ENCODE measurements at regions not wholly inside any gene's neighbourhood (a gene's known extent, or its start where the extent isn't known, plus 50 kb on each side); places are given as distances from the start of the nearest gene placed in this dataset.

DNA sequence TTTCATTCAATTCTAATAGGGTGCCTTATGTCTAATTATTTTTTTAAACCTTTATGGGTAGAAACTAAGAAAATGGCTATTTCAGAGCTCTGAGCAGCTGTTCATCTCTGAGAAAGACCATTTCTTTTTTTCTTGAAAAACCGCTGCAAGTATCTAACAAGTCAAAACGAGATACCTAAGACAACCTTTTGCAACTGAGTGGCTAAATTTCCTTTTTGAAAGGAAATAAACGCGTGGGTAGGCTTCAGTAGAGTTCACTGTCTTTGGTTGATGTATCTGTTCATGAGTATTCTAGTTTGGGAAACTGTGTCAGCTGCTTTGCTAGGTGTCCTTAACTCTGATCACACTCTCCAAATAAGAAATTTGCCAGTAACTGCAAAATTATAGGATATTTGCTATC, 104.3 kb upstream of the LINC00305 start:
- H3K9me3 ChIP-seq (ENCODE audit: control insufficient read depth, insufficient read depth, low read length), result no peaks in the 10 kb centered on the region
- no peaks in the 10 kb centered on the region for H3K36me3 ChIP-seq (ENCODE audit: insufficient read depth, low read length)
- H3K4me1 ChIP-seq (ENCODE audit: insufficient read depth, low read length), result no peaks in the 10 kb centered on the region
- H3K9ac ChIP-seq (ENCODE audit: low read depth, low read length), result no peak overlapping the region

- H3K9me3 ChIP-seq (ENCODE audit: control insufficient read depth, insufficient read depth, low read length), result no peaks in the 10 kb centered on the region
- H3K36me3 ChIP-seq (ENCODE audit: insufficient read depth, low read length), result no peaks in the 10 kb centered on the region
- no peak overlapping the region for H3K9ac ChIP-seq (ENCODE audit: low read depth, low read length)
- H3K4me1 ChIP-seq (ENCODE audit: insufficient read depth, low read length), result no peaks in the 10 kb centered on the region
These were observed 99.9 kb upstream of the LINC00305 start for GRCh38 chr18:64248836-64249235.

- Histone ChIP-seq H3K9me3 (ENCODE audit: control insufficient read depth, insufficient read depth, low read length) (no peaks in the 10 kb centered on the region), H3K9ac (ENCODE audit: low read depth, low read length) (no peak overlapping the region), H3K36me3 (ENCODE audit: insufficient read depth, low read length) (no peaks in the 10 kb centered on the region), H3K4me1 (ENCODE audit: insufficient read depth, low read length) (no peaks in the 10 kb centered on the region)
These were observed 96.4 kb upstream of the LINC00305 start for GRCh38 chr18:64245126-64245861.

DNA sequence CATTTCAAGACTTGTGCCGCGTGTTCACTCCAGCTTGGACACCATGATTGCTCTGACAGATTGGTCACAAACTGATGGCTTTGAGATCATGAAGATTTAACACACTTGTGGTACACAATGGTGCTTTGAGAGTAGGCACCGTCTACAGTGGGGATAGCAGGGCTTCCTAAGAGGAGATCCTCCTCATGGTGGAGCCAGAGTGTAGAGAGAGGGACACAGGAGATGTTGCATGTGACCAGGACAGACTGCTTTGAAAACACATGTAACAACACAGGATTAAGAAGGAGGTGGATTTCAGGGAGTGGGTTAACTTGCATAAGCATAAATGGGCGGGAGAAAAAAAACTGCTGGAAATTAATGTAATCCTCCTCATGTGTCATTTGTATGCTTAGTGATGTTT, 95.7 kb upstream of the LINC00305 start:
- H3K9me3 ChIP-seq (ENCODE audit: control insufficient read depth, insufficient read depth, low read length), result no peaks in the 10 kb centered on the region
- no peaks in the 10 kb centered on the region for H3K36me3 ChIP-seq (ENCODE audit: insufficient read depth, low read length)
- no peak overlapping the region for H3K9ac ChIP-seq (ENCODE audit: low read depth, low read length)
- H3K4me1 ChIP-seq (ENCODE audit: insufficient read depth, low read length), result no peaks in the 10 kb centered on the region

GRCh38 chr18:64240316-64240715, 91.4 kb upstream of the LINC00305 start:
- Histone ChIP-seq H3K9ac (ENCODE audit: low read depth, low read length) (no peak overlapping the region), H3K4me1 (ENCODE audit: insufficient read depth, low read length) (no peaks in the 10 kb centered on the region), H3K9me3 (ENCODE audit: control insufficient read depth, insufficient read depth, low read length) (no peaks in the 10 kb centered on the region), H3K36me3 (ENCODE audit: insufficient read depth, low read length) (no peaks in the 10 kb centered on the region)

DNA sequence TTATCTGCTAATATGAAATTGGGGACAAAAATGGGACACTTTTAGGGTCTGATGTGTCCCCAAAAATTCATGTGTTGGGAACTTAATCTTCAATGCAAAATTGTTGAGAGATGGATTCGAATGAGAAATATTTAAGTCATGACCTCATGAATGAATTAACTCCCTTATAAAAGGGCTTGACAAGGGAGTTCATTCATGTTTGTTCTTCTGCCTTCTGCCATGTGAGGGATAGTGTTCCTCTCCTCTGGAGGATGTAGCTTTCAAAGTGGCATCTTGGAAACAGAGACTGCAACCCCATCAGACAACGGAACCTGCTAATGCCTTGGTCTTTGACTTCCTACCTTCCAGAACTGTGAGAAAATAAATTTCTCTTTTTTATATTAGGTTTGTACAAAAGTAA, 89.2 kb upstream of the LINC00305 start:
- H3K9me3 ChIP-seq (ENCODE audit: control insufficient read depth, insufficient read depth, low read length), result no peaks in the 10 kb centered on the region
- no peaks in the 10 kb centered on the region for H3K36me3 ChIP-seq (ENCODE audit: insufficient read depth, low read length)
- no peaks in the 10 kb centered on the region for H3K4me1 ChIP-seq (ENCODE audit: insufficient read depth, low read length)
- H3K9ac ChIP-seq (ENCODE audit: low read depth, low read length), result no peak overlapping the region

DNA sequence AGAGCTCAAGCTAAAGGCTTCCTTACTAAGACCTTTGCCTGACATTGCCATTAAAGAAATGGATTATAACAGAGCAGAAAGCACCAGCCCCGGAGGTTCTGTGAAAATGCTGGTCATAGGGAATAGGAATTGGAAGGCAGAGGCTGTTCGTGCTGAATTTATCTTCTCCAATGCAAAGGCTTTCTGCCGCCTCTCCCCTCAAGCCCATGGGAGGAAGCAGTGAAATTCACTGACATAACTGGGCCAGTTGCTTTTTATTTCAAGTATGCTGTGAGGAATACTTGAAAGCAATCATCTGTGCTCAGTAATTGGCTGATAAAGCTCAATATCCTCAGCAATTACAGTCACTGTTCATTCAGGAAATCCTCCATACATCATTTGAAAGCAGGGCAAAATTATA, 85.4 kb upstream of the LINC00305 start:
- H3K9ac ChIP-seq (ENCODE audit: low read depth, low read length), result no peak overlapping the region
- no peaks in the 10 kb centered on the region for H3K36me3 ChIP-seq (ENCODE audit: insufficient read depth, low read length)
- no peaks in the 10 kb centered on the region for H3K4me1 ChIP-seq (ENCODE audit: insufficient read depth, low read length)
- H3K9me3 ChIP-seq (ENCODE audit: control insufficient read depth, insufficient read depth, low read length), result peaks cover 3% of the 10 kb centered on the region; the same call in 1 of the 2 replicates

DNA sequence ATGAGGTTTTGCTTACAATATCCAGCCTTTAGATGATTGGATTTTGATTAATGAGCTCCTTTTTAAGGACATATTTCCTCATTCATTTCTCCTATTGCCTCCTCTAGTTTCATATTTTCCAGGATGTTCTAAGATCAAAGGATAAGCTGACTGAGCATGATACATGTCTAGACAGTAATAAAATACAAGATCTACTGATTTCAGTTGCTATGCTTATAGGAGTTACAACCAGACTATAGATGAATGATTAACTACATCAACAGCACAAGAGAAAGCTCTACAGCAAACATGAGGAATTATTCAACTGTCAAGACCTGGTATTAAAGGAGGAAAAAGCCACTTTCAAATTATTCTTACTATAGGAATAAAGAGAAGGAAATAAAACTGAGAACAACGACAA, 85.0 kb upstream of the LINC00305 start:
- Histone ChIP-seq H3K36me3 (ENCODE audit: insufficient read depth, low read length) (no peaks in the 10 kb centered on the region), H3K9me3 (ENCODE audit: control insufficient read depth, insufficient read depth, low read length) (peaks cover 3% of the 10 kb centered on the region; the same call in 1 of the 2 replicates), H3K9ac (ENCODE audit: low read depth, low read length) (no peak overlapping the region), H3K4me1 (ENCODE audit: insufficient read depth, low read length) (no peaks in the 10 kb centered on the region)

DNA sequence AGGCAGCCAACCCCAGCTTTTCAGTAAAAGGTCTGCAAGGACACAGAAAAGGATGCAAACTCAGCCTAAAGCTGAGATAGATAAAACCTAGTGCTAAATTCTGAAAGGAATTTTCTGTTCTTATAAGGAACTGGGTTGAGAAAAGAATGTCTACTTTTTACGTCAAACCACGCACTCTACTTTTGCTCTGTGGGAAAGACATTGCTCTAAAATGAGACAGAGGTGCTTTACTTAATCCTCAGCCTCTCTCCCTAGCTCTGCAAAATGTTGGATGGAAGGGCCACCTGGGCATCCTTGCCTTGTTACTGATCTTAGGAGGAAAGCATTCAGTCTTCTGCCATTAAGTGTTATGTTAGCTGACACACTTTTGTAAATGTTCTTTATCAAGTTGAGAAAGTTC, 72.1 kb upstream of the LINC00305 start:
- Histone ChIP-seq H3K9me3 (ENCODE audit: control insufficient read depth, insufficient read depth, low read length) (no peaks in the 10 kb centered on the region), H3K9ac (ENCODE audit: low read depth, low read length) (no peak overlapping the region), H3K4me1 (ENCODE audit: insufficient read depth, low read length) (no peaks in the 10 kb centered on the region), H3K36me3 (ENCODE audit: insufficient read depth, low read length) (no peaks in the 10 kb centered on the region)

- no peaks in the 10 kb centered on the region for H3K9me3 ChIP-seq (ENCODE audit: control insufficient read depth, insufficient read depth, low read length)
- no peaks in the 10 kb centered on the region for H3K4me1 ChIP-seq (ENCODE audit: insufficient read depth, low read length)
- H3K9ac ChIP-seq (ENCODE audit: low read depth, low read length), result no peak overlapping the region
- no peaks in the 10 kb centered on the region for H3K36me3 ChIP-seq (ENCODE audit: insufficient read depth, low read length)
These were observed 70.6 kb upstream of the LINC00305 start for GRCh38 chr18:64219517-64219916.

DNA sequence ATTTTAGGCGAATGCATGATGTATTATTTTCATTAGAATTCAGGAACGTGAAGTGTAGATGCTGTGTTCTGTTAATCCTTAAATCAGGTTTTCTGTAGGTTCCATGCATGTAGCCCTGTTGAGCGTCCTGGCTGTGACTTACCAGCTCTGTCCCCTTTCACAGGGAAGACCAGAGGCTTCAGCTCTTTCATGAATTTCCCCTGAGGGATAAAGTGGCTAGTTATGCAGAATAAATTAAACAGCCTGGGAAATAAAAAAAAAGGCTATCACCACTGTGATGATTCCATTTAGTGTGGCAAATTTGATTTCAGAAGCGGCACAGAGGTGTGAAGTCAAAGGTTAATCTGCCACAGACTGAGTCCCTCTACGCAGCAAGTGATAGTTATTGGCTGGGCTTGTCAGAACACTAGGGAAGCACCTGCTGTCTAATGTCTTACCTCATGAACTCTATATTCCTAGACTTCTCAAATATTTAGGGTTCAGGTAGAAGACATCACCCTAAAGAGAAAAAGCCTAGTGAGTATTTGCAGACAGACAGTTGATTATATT, 61.6 kb upstream of the LINC00305 start:
- Histone ChIP-seq H3K36me3 (ENCODE audit: insufficient read depth, low read length) (no peaks in the 10 kb centered on the region), H3K9me3 (ENCODE audit: control insufficient read depth, insufficient read depth, low read length) (no peaks in the 10 kb centered on the region), H3K9ac (ENCODE audit: low read depth, low read length) (no peak overlapping the region), H3K4me1 (ENCODE audit: insufficient read depth, low read length) (peaks cover 4% of the 10 kb centered on the region; the same call in 1 of the 2 replicates)

DNA sequence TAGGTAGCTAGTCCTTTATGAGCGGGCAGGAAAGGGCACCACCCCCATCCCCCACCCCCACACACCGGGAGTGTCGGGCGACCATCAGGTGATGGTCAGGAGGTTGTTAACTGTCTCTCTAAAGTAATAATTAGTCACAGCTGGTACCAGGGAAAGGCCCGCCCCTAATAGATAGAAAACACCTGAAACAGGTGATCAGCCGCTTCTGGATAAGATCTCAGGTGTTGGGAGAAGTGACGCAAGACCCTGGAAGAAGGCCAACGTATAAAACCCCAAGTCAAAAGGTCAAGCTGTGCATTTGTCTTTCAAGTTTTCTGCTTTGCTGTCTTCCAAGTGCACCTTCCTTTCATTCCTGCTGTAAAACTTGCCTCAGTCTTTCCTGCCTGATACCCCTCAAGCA, 59.6 kb upstream of the LINC00305 start:
- H3K4me1 ChIP-seq (ENCODE audit: insufficient read depth, low read length), result peaks cover 8% of the 10 kb centered on the region; the same call in 1 of the 2 replicates

GRCh38 chr18:64207820-64208219, 58.9 kb upstream of the LINC00305 start:
- Histone ChIP-seq H3K9me3 (ENCODE audit: control insufficient read depth, insufficient read depth, low read length) (no peaks in the 10 kb centered on the region), H3K4me1 (ENCODE audit: insufficient read depth, low read length) (peaks cover 8% of the 10 kb centered on the region; the same call in 1 of the 2 replicates), H3K9ac (ENCODE audit: low read depth, low read length) (no peak overlapping the region), H3K36me3 (ENCODE audit: insufficient read depth, low read length) (no peaks in the 10 kb centered on the region)

More for the DNA sequence above, 59.6 kb upstream of the LINC00305 start:
- Histone ChIP-seq H3K36me3 (ENCODE audit: insufficient read depth, low read length) (no peaks in the 10 kb centered on the region), H3K9ac (ENCODE audit: low read depth, low read length) (no peak overlapping the region), H3K9me3 (ENCODE audit: control insufficient read depth, insufficient read depth, low read length) (no peaks in the 10 kb centered on the region)

GRCh38 chr18:64203295-64203694, 54.4 kb upstream of the LINC00305 start:
- no peak overlapping the region for H3K9ac ChIP-seq (ENCODE audit: low read depth, low read length)
- H3K36me3 ChIP-seq (ENCODE audit: insufficient read depth, low read length), result no peaks in the 10 kb centered on the region
- H3K4me1 ChIP-seq (ENCODE audit: insufficient read depth, low read length), result peaks cover 19% of the 10 kb centered on the region
- no peaks in the 10 kb centered on the region for H3K9me3 ChIP-seq (ENCODE audit: control insufficient read depth, insufficient read depth, low read length)

DNA sequence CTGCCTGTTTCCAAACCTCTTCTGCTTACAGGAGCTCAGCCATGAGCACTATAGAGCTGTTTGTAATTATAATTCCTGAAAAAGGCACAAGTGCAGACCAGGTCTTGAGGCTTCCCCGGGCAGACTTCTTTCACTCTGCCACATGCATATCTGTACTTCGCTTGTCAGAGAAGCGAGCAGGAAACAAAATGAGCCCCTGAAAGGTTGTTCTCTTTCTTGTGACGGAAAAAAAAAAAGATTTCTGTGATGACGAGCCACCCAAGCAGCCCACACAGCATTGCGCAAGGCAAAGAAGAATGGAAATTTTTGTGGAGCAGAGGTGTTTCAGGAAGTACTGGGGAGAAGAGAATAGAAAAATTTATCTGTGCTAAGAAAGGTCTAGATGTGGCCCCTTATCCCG, 54.0 kb upstream of the LINC00305 start:
- peaks cover 19% of the 10 kb centered on the region for H3K4me1 ChIP-seq (ENCODE audit: insufficient read depth, low read length)

More for the DNA sequence above, 54.0 kb upstream of the LINC00305 start:
- Histone ChIP-seq H3K9me3 (ENCODE audit: control insufficient read depth, insufficient read depth, low read length) (no peaks in the 10 kb centered on the region), H3K36me3 (ENCODE audit: insufficient read depth, low read length) (no peaks in the 10 kb centered on the region), H3K9ac (ENCODE audit: low read depth, low read length) (no peak overlapping the region)
